ENCODE measurements at regions not wholly inside any gene's neighbourhood (a gene's known extent, or its start where the extent isn't known, plus 50 kb on each side); places are given as distances from the start of the nearest gene placed in this dataset.

- Histone ChIP-seq H2AFZ (ENCODE audit: low read length) (peak overlapping the region; percentile 44), H3K79me2 (ENCODE audit: insufficient read depth, low read length) (no peaks in the 10 kb centered on the region), H3K4me1 (ENCODE audit: insufficient read depth, low read length) (peaks cover 25% of the 10 kb centered on the region)
These were observed 467.1 kb upstream of the THBS1 start for GRCh38 chr15:39113741-39114140.

GRCh38 chr15:39114690-39115378, 466.0 kb upstream of the THBS1 start:
- no peak for TF ChIP-seq CTCF (IDR thresholded peaks at IDR 0.05; ENCODE audit: extremely low read depth, low read depth, low read length)
- Histone ChIP-seq H3K4me3 (ENCODE audit: insufficient read depth, low read length) (no peak overlapping the region), H3K4me1 (ENCODE audit: insufficient read depth, low read length) (peaks cover 30% of the 10 kb centered on the region), H2AFZ (ENCODE audit: low read length) (no peak overlapping the region), H3K27me3 (ENCODE audit: insufficient read depth, low read length) (no peaks in the 10 kb centered on the region), H3K9me3 (ENCODE audit: low read depth, low read length) (no peaks in the 10 kb centered on the region), H3K4me2 (ENCODE audit: insufficient read depth, low read length) (no peak overlapping the region), H3K27ac (ENCODE audit: low read depth, low read length) (no peak overlapping the region), H3K36me3 (ENCODE audit: insufficient read depth, low read length) (no peaks in the 10 kb centered on the region), H3K79me2 (ENCODE audit: insufficient read depth, low read length) (no peaks in the 10 kb centered on the region), H4K20me1 (ENCODE audit: insufficient read depth, low read length) (no peaks in the 10 kb centered on the region)
- DNase-seq (ENCODE audit: insufficient read length, low spot score, missing footprints), result no peak

More at GRCh38 chr15:39113741-39114140, 467.1 kb upstream of the THBS1 start:
- Histone ChIP-seq H3K36me3 (ENCODE audit: insufficient read depth, low read length) (no peaks in the 10 kb centered on the region), H3K27ac (ENCODE audit: low read depth, low read length) (no peak overlapping the region), H4K20me1 (ENCODE audit: insufficient read depth, low read length) (no peaks in the 10 kb centered on the region), H3K4me2 (ENCODE audit: insufficient read depth, low read length) (no peak overlapping the region), H3K9me3 (ENCODE audit: low read depth, low read length) (no peaks in the 10 kb centered on the region), H3K4me3 (ENCODE audit: insufficient read depth, low read length) (no peak overlapping the region), H3K27me3 (ENCODE audit: insufficient read depth, low read length) (no peaks in the 10 kb centered on the region)
- DNase-seq (ENCODE audit: insufficient read length, low spot score, missing footprints), result no peak
- no peak for TF ChIP-seq CTCF (IDR thresholded peaks at IDR 0.05; ENCODE audit: extremely low read depth, low read depth, low read length)

GRCh38 chr15:39115379-39116057, 465.4 kb upstream of the THBS1 start:
- Histone ChIP-seq H4K20me1 (ENCODE audit: insufficient read depth, low read length) (no peaks in the 10 kb centered on the region), H2AFZ (ENCODE audit: low read length) (no peak overlapping the region), H3K79me2 (ENCODE audit: insufficient read depth, low read length) (no peaks in the 10 kb centered on the region), H3K27me3 (ENCODE audit: insufficient read depth, low read length) (no peaks in the 10 kb centered on the region), H3K27ac (ENCODE audit: low read depth, low read length) (no peak overlapping the region), H3K36me3 (ENCODE audit: insufficient read depth, low read length) (no peaks in the 10 kb centered on the region), H3K9me3 (ENCODE audit: low read depth, low read length) (no peaks in the 10 kb centered on the region), H3K4me3 (ENCODE audit: insufficient read depth, low read length) (no peak overlapping the region), H3K4me1 (ENCODE audit: insufficient read depth, low read length) (peaks cover 28% of the 10 kb centered on the region), H3K4me2 (ENCODE audit: insufficient read depth, low read length) (no peak overlapping the region)
- peak; percentile 39 for DNase-seq (ENCODE audit: insufficient read length, low spot score, missing footprints)
- peak; percentile 11 for TF ChIP-seq CTCF (IDR thresholded peaks at IDR 0.05; ENCODE audit: extremely low read depth, low read depth, low read length)

GRCh38 chr15:39118510-39118909, 462.4 kb upstream of the THBS1 start:
- peak overlapping the region; percentile 13 for H3K4me3 ChIP-seq (ENCODE audit: insufficient read depth, low read length)

More at GRCh38 chr15:39118510-39118909, 462.4 kb upstream of the THBS1 start:
- peak overlapping the region; percentile 62 for H3K4me2 ChIP-seq (ENCODE audit: insufficient read depth, low read length)
- H2AFZ ChIP-seq (ENCODE audit: low read length), result no peak overlapping the region
- H3K27me3 ChIP-seq (ENCODE audit: insufficient read depth, low read length), result no peaks in the 10 kb centered on the region
- H3K36me3 ChIP-seq (ENCODE audit: insufficient read depth, low read length), result no peaks in the 10 kb centered on the region
- H4K20me1 ChIP-seq (ENCODE audit: insufficient read depth, low read length), result no peaks in the 10 kb centered on the region
- peak overlapping the region; percentile 84 for H3K27ac ChIP-seq (ENCODE audit: low read depth, low read length)
- no peaks in the 10 kb centered on the region for H3K9me3 ChIP-seq (ENCODE audit: low read depth, low read length)
- no peak for TF ChIP-seq CTCF (IDR thresholded peaks at IDR 0.05; ENCODE audit: extremely low read depth, low read depth, low read length)
- no peaks in the 10 kb centered on the region for H3K79me2 ChIP-seq (ENCODE audit: insufficient read depth, low read length)
- DNase-seq (ENCODE audit: insufficient read length, low spot score, missing footprints), result peak; percentile 94
- H3K4me1 ChIP-seq (ENCODE audit: insufficient read depth, low read length), result peaks cover 21% of the 10 kb centered on the region

Data from osteoblast (primary cell).